Ectodermal cell (in vitro differentiated cells): ENCODE measurements at regions not wholly inside any gene's neighbourhood (a gene's known extent, or its start where the extent isn't known, plus 50 kb on each side); places are given as distances from the start of the nearest gene placed in this dataset.

ENCODE experiments used
- H3K27ac ChIP-seq: 2 replicates; pipeline ENCODE4 v1.7.0; 2013; ENCODE audit warnings: mild to moderate bottlenecking, low read depth, low read length; ENCODE audit not compliant: insufficient read depth, poor library complexity, severe bottlenecking
- H3K27me3 ChIP-seq: 2 replicates; pipeline ENCODE4 v1.7.0; 2013; ENCODE audit warnings: mild to moderate bottlenecking, low read length; ENCODE audit not compliant: insufficient read depth, control insufficient read depth, poor library complexity, severe bottlenecking
- H3K36me3 ChIP-seq: one replicate; pipeline ENCODE4 v1.7.0; 2013; ENCODE audit warnings: low read length; ENCODE audit not compliant: control insufficient read depth, insufficient read depth
- H3K4me1 ChIP-seq: one replicate; pipeline ENCODE4 v1.7.0; 2013; ENCODE audit warnings: low read length; ENCODE audit not compliant: control insufficient read depth, insufficient read depth
- H3K4me3 ChIP-seq: 2 replicates; pipeline ENCODE4 v1.7.0; 2013; ENCODE audit warnings: low read depth, low read length, control low read depth; ENCODE audit not compliant: insufficient read depth
- H3K9me3 ChIP-seq: 2 replicates; pipeline ENCODE4 v1.7.0; 2013; ENCODE audit warnings: mild to moderate bottlenecking, low read length, moderate library complexity; ENCODE audit not compliant: control insufficient read depth
- WGBS, 2 experiments: methylation state at CpG; one replicate each; pipeline ENCODE4 v1.1.7; 2013; ENCODE audit warnings: missing lambda C conversion rate in 2 of 2; 5-methylcytosine and 5-hydroxymethylcytosine counted together

- H3K27me3 ChIP-seq = no peaks in the 10 kb centered on the region
- no peak overlapping the region for H3K27ac ChIP-seq
- H3K36me3 ChIP-seq = no peaks in the 10 kb centered on the region
- H3K4me3 ChIP-seq = no peak overlapping the region
- 90 to 93% methylated on average over 2 of the region's 2 CpGs for WGBS, 2 experiments
- no peaks in the 10 kb centered on the region for H3K9me3 ChIP-seq
- H3K4me1 ChIP-seq = no peaks in the 10 kb centered on the region
Measured at GRCh38 chr16:17770104-17770503, 299.3 kb upstream of the XYLT1 start.

GRCh38 chr16:17769065-17769464 is 298.3 kb upstream of the XYLT1 start:
- no peak overlapping the region for H3K4me3 ChIP-seq
- no peaks in the 10 kb centered on the region for H3K27me3 ChIP-seq

DNA sequence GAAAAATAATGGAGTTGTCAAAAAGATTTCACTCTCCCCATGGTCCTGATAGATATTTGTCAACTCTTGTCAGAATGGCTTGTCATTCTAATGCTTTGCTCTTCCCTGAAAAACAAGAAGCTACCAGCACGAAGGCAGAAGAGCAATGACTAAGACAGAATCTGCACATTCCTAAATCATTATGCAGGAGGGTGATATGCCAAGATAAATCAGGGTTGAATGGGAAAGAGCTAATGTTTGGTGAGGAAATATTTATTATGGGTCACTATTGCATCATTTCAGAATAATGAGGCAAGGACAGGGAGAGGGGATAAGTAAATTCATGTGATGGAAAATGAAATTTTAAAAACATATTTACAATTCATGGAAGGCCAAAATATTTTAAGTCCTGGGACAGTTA is 297.5 kb upstream of the XYLT1 start:
- Histone ChIP-seq H3K27me3 (no peaks in the 10 kb centered on the region), H3K27ac (no peak overlapping the region), H3K36me3 (no peaks in the 10 kb centered on the region), H3K9me3 (no peaks in the 10 kb centered on the region), H3K4me3 (no peak overlapping the region), H3K4me1 (no peaks in the 10 kb centered on the region)
- 25 to 26% methylated on average over 1 of the region's 1 CpG for WGBS, 2 experiments

More at GRCh38 chr16:17769065-17769464, 298.3 kb upstream of the XYLT1 start:
- Histone ChIP-seq H3K27ac (no peak overlapping the region), H3K4me1 (no peaks in the 10 kb centered on the region), H3K36me3 (no peaks in the 10 kb centered on the region), H3K9me3 (no peaks in the 10 kb centered on the region)
- 90 to 97% methylated on average over 1 of the region's 1 CpG for WGBS, 2 experiments

DNA sequence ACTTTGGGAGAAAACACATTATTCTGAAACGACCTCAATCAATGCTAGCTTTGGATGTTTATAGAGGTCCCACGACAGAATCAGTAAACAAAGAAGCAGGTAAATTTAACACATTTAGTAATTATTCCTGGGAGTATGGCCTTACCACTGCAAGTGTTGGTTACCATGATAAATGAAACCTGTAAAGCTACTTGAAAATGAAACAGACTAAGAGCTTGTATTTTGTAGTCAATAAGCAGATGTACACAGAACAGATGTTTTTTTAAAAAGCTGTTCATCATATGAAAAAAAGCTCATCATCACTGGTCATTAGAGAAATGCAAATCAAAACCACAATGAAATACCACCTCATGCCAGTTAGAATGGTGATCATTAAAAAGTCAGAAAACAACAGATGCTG is 295.3 kb upstream of the XYLT1 start:
- H3K4me3 ChIP-seq = no peak overlapping the region
- H3K9me3 ChIP-seq = no peaks in the 10 kb centered on the region
- H3K36me3 ChIP-seq = no peaks in the 10 kb centered on the region
- H3K27ac ChIP-seq = no peak overlapping the region
- WGBS, 2 experiments = 98% methylated on average over 2 of the region's 2 CpGs; no CpG with 5 or more reads in 1 of the 2 experiments
- H3K27me3 ChIP-seq = no peaks in the 10 kb centered on the region
- no peaks in the 10 kb centered on the region for H3K4me1 ChIP-seq

DNA sequence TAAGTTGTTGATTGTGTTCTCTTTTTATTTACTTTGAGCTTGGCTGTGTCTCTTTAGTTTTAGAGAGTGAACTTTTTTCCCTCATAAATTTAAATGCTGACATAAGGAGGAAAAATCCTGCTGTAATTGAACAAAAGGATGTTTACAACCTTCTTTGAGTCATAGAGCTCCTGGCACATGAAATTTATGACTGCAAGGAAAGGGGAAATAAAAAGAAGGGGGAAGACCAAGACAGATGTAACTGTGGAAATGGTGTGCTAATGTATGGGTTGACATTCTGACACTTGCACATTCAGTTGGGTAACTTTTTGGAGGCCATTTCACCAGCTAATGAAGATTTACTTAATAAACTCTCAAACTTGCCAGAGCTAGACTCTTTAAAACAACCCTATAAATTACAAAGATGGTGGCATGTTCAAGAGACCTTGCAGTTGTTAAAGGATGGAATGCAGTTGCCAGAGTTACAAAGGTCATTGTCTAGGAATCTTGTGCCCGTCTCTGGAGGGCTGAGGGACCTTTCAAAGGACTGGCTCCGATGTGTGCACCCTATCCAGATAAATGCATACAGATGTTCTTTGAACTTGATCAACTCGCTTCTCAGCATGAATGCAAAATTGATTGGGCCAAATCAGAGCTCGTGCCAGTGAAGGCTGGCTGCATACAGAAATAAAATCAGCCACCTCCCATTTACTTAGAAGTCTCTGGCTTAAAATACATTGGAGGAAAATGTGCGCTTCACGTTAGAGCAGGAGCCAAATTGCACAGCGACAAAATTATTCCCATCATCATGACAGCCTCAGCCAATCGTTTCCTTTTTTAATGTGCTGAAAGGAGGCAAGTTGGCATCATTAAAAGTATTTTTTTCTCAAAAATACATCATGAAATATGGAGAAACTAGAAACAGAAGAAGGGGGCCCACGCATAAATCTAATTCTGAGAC is 289.0 kb upstream of the XYLT1 start:
- Histone ChIP-seq H3K4me1 (peaks cover 19% of the 10 kb centered on the region), H3K27ac (no peak overlapping the region), H3K27me3 (no peaks in the 10 kb centered on the region), H3K4me3 (no peak overlapping the region), H3K36me3 (no peaks in the 10 kb centered on the region), H3K9me3 (no peaks in the 10 kb centered on the region)
- WGBS, 2 experiments = 89 to 94% methylated on average over 9 of the region's 9 CpGs

DNA sequence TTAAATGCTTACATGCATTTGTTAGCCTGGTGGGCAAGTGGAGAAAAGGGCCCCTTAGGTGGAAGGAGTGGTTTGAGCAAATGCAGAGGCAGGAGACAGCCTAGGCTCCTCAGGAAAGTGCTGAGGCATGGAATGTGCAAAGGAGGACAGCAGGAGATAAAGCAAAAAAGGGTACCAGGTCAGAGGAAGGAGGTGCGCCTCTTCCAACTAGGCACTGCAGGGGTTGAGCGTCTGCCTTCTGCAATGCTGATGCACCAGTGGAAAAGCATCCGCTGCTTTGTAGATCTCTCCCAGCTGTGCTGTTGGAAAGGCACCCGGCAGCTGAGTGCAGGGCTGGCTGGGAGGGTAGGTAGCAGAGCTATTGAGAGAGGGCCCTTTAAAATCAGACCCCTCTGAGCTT is 287.0 kb upstream of the XYLT1 start:
- H3K27me3 ChIP-seq = no peaks in the 10 kb centered on the region
- 13% methylated on average over 4 of the region's 4 CpGs for WGBS, 2 experiments
- no peaks in the 10 kb centered on the region for H3K9me3 ChIP-seq
- no peak overlapping the region for H3K27ac ChIP-seq
- H3K36me3 ChIP-seq = no peaks in the 10 kb centered on the region
- no peak overlapping the region for H3K4me3 ChIP-seq
- H3K4me1 ChIP-seq = peaks cover 19% of the 10 kb centered on the region

- WGBS, 2 experiments = 96 to 100% methylated on average over 1 of the region's 1 CpG
- Histone ChIP-seq H3K36me3 (no peaks in the 10 kb centered on the region), H3K9me3 (no peaks in the 10 kb centered on the region), H3K27me3 (no peaks in the 10 kb centered on the region), H3K4me1 (peaks cover 14% of the 10 kb centered on the region), H3K27ac (no peak overlapping the region), H3K4me3 (no peak overlapping the region)
Measured at GRCh38 chr16:17755158-17755557, 284.4 kb upstream of the XYLT1 start.

DNA sequence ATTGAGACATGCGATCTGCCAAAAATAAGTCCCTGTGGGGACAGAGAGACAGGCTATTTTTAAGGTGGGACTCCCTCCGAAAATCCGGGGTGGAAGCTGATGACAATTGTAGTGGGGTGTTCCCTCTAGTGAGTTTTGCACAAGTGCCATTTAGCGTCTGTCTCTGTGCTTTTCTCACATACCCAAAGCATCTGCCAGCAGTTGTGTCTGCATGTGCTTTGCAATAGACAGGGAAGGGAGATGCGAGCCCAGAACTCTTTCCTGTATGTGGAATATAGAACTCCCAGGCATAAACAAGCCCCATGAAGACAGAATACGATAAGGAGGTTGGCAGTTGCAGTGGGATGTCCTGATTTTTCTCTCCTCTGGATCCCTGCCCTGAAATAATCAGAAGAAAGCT is 282.7 kb upstream of the XYLT1 start:
- Histone ChIP-seq H3K27ac (no peak overlapping the region), H3K27me3 (no peaks in the 10 kb centered on the region), H3K4me1 (peaks cover 10% of the 10 kb centered on the region), H3K36me3 (no peaks in the 10 kb centered on the region), H3K4me3 (no peak overlapping the region), H3K9me3 (peaks cover 2% of the 10 kb centered on the region)
- 92 to 93% methylated on average over 6 of the region's 6 CpGs for WGBS, 2 experiments

- H3K9me3 ChIP-seq = peaks cover 2% of the 10 kb centered on the region
- H3K4me3 ChIP-seq = no peak overlapping the region
- peaks cover 27% of the 10 kb centered on the region for H3K4me1 ChIP-seq
- no peaks in the 10 kb centered on the region for H3K27me3 ChIP-seq
- 93 to 96% methylated on average over 1 of the region's 1 CpG for WGBS, 2 experiments
- no peak overlapping the region for H3K27ac ChIP-seq
- no peaks in the 10 kb centered on the region for H3K36me3 ChIP-seq
Measured at GRCh38 chr16:17749706-17750105, 278.9 kb upstream of the XYLT1 start.

DNA sequence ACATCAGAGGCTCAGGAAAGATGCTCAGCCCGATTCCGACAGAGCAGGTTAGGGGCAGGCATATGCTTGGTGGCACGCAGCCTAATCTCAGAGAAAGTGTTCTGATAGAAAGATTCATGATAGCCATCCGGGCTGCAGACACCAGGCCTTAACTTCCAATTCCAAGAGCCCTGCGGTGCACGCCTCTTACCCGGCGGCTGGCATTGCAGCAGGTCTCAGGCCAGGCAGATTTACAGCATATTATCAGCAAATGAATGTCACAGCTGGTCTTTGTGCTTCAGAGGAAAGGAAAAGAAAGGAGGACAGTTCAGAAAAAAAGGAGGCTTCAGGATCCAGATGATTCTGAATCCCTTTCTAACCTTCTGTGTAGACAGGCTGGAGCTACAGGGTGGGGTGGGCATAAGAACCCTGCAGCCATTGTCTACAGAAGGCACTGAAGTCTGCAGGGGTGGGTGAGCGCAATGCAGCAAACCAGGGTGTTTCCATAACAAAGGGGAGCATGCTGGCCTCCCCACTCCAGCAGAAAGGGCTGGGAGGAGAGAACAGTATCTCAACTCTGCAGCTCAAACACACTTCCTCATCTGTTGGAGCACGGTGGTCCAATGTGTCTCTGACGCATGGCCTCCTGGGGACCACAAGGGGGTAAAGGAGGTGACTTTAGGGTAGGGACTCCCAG is 277.4 kb upstream of the XYLT1 start:
- no peaks in the 10 kb centered on the region for H3K27me3 ChIP-seq
- peaks cover 2% of the 10 kb centered on the region for H3K9me3 ChIP-seq
- peak overlapping the region; percentile 45 for H3K27ac ChIP-seq
- no peaks in the 10 kb centered on the region for H3K36me3 ChIP-seq
- H3K4me1 ChIP-seq = peaks cover 39% of the 10 kb centered on the region
- H3K4me3 ChIP-seq = no peak overlapping the region
- 16 to 23% methylated on average over 11 of the region's 11 CpGs for WGBS, 2 experiments
